Mucosa of descending colon (tissue), 3 donors: ENCODE measurements at regions not wholly inside any gene's neighbourhood (a gene's known extent, or its start where the extent isn't known, plus 50 kb on each side); places are given as distances from the start of the nearest gene placed in this dataset.

ENCODE experiments used
- ATAC-seq: fragments of 200-7000 bp; cut with Tn5 transposase; one replicate; pipeline ENCODE4 v1.9.1; 2020; ENCODE audit warnings: mild to moderate bottlenecking, moderate library complexity
- DNase-seq, 3 donors: peaks; one replicate each; pipeline ENCODE4 v3.0.0-alpha.2; 2020
- H3K36me3 ChIP-seq: fragments of 200-600 bp; one replicate; pipeline ENCODE4 v1.8.0; 2021; ENCODE audit warnings: low read depth, mild to moderate bottlenecking
- H3K4me1 ChIP-seq: fragments of 200-600 bp; one replicate; pipeline ENCODE4 v1.8.0; 2021; ENCODE audit warnings: low read depth, mild to moderate bottlenecking
- H3K4me3 ChIP-seq: fragments of 200-600 bp; one replicate; pipeline ENCODE4 v1.8.0; 2021; ENCODE audit warnings: mild to moderate bottlenecking
- H3K9me3 ChIP-seq: fragments of 200-600 bp; one replicate; pipeline ENCODE4 v1.8.0; 2021; ENCODE audit warnings: mild to moderate bottlenecking
- CTCF ChIP-seq: fragments of 200-600 bp; IDR thresholded peaks from one replicate; pipeline ENCODE4 v1.8.0; 2022; ENCODE audit warnings: antibody characterized with exemption, mild to moderate bottlenecking
- intact Hi-C, 2 donors: fragments of 100-400 bp; cut with DNase I in 1 of 2; cut with micrococcal nuclease in 1 of 2; formaldehyde crosslinking; loops; one replicate each; pipeline versions ENCODE4 v1.11.0 to v1.11.1; 2022; cut with DNase I, micrococcal nuclease
- donor health status: DM: no; HTN: no; CAD: no; lungs with moderate emphysema.
- donor health status: DM: no; HTN: no; CAD: no.
- donor health status: DM: no; HTN: yes; CAD: no.

- no peaks in the 10 kb centered on the region for H3K9me3 ChIP-seq
- H3K4me1 ChIP-seq = no peaks in the 10 kb centered on the region
- TF ChIP-seq CTCF = no peak
- no peaks in the 10 kb centered on the region for H3K36me3 ChIP-seq
- H3K4me3 ChIP-seq = no peak overlapping the region
- ATAC-seq (no peak), DNase-seq (no peak)
- intact Hi-C loops = no loop called here
These were observed 127.2 kb upstream of the ARGLU1 start for GRCh38 chr13:106695139-106695538.

GRCh38 chr13:106691861-106692260 is 123.9 kb upstream of the ARGLU1 start:
- Histone ChIP-seq H3K4me1 (no peaks in the 10 kb centered on the region), H3K4me3 (no peak overlapping the region), H3K36me3 (no peaks in the 10 kb centered on the region), H3K9me3 (no peaks in the 10 kb centered on the region)
- intact Hi-C loops = no loop called here
- ATAC-seq = no peak
- no peak for DNase-seq
- no peak for TF ChIP-seq CTCF

DNA sequence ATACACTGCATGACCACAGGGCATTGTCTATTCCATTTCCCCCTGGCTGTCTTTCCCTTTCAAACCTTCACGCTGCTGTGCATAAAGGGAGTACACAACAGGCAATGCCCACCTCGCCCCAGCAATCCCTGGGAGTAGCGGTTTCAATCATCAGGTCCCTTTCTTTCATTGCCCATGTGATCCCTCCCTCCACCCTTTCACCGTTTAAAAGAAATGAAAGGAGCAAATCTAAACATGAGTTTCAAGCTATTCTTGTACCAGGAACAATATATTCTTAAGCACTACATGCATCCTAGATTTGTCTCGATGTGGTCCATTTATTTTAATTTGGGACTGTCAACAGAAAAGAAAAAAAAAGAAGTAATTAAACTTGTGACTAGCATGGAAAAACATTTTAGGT is 123.4 kb upstream of the ARGLU1 start:
- no peaks in the 10 kb centered on the region for H3K36me3 ChIP-seq
- ATAC-seq = no peak
- TF ChIP-seq CTCF = no peak
- no peak for DNase-seq
- H3K4me3 ChIP-seq = no peak overlapping the region
- H3K4me1 ChIP-seq = no peaks in the 10 kb centered on the region
- H3K9me3 ChIP-seq = no peaks in the 10 kb centered on the region
- intact Hi-C loops = no loop called here

DNA sequence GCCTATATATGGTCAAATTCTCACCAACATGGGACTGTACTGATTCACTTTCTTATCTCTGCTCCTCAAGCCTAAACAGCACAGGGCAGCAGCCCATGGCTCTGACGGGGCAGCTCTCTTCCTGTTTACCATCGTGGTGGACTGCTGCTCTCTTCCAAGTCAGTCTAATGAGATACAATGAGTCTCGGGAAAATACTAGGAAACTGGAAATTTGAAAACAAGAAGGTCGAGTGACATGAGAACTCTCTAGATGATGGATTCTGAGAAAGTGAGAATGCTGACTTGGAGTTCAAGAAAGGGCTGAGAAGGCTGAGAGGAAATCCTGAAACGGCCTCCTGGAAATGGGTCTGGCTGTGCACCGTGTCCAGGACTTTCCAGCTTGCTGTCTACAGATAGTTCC is 122.8 kb upstream of the ARGLU1 start:
- intact Hi-C loops = no loop called here
- no peak for TF ChIP-seq CTCF

GRCh38 chr13:106689906-106690305 is 122.0 kb upstream of the ARGLU1 start:
- no peak for TF ChIP-seq CTCF
- Histone ChIP-seq H3K9me3 (no peaks in the 10 kb centered on the region), H3K36me3 (no peaks in the 10 kb centered on the region), H3K4me1 (no peaks in the 10 kb centered on the region), H3K4me3 (no peak overlapping the region)
- intact Hi-C loops = no loop called here
- ATAC-seq = no peak
- DNase-seq = no peak

More for the DNA sequence above, 122.8 kb upstream of the ARGLU1 start:
- no peaks in the 10 kb centered on the region for H3K4me1 ChIP-seq
- no peaks in the 10 kb centered on the region for H3K36me3 ChIP-seq
- no peak for DNase-seq
- ATAC-seq = no peak
- H3K9me3 ChIP-seq = no peaks in the 10 kb centered on the region
- H3K4me3 ChIP-seq = no peak overlapping the region

GRCh38 chr13:106688940-106689339 is 121.0 kb upstream of the ARGLU1 start:
- intact Hi-C loops = no loop called here
- Histone ChIP-seq H3K9me3 (no peaks in the 10 kb centered on the region), H3K4me1 (no peaks in the 10 kb centered on the region), H3K36me3 (no peaks in the 10 kb centered on the region), H3K4me3 (no peak overlapping the region)
- TF ChIP-seq CTCF = no peak
- DNase-seq (no peak), ATAC-seq (no peak)
